ENCODE measurements at regions not wholly inside any gene's neighbourhood (a gene's known extent, or its start where the extent isn't known, plus 50 kb on each side); places are given as distances from the start of the nearest gene placed in this dataset.

- no peak for DNase-seq
Measured at GRCh38 chr4:32199639-32200038, 1479.5 kb downstream of the PCDH7 start.

GRCh38 chr4:32203340-32203739, 1483.2 kb downstream of the PCDH7 start:
- no peak for DNase-seq

- no peak for DNase-seq
Measured at GRCh38 chr4:32206756-32207155, 1486.6 kb downstream of the PCDH7 start.

GRCh38 chr4:32207456-32207855, 1487.3 kb downstream of the PCDH7 start:
- no peak for DNase-seq

GRCh38 chr4:32215277-32215676, 1495.1 kb downstream of the PCDH7 start:
- DNase-seq, result no peak

GRCh38 chr4:32216502-32216901, 1496.3 kb downstream of the PCDH7 start:
- no peak for DNase-seq

GRCh38 chr4:32219306-32220075, 1499.3 kb downstream of the PCDH7 start:
- no peak for DNase-seq

GRCh38 chr4:32226204-32226603, 1506.0 kb downstream of the PCDH7 start:
- no peak for DNase-seq

GRCh38 chr4:32226733-32227132, 1506.6 kb downstream of the PCDH7 start:
- DNase-seq, result no peak

GRCh38 chr4:32243926-32244325, 1523.8 kb downstream of the PCDH7 start:
- no peak for DNase-seq

- DNase-seq, result no peak
Measured at GRCh38 chr4:32249040-32249439, 1528.9 kb downstream of the PCDH7 start.

GRCh38 chr4:32251126-32251525, 1531.0 kb downstream of the PCDH7 start:
- no peak for DNase-seq

GRCh38 chr4:32251926-32252325, 1531.8 kb downstream of the PCDH7 start:
- DNase-seq, result no peak

GRCh38 chr4:32254216-32254615, 1534.0 kb downstream of the PCDH7 start:
- no peak for DNase-seq

- DNase-seq, result no peak
Measured at GRCh38 chr4:32258986-32259385, 1538.8 kb downstream of the PCDH7 start.

GRCh38 chr4:32261196-32261595, 1541.0 kb downstream of the PCDH7 start:
- DNase-seq, result no peak

- DNase-seq, result no peak
Measured at GRCh38 chr4:32268863-32269262, 1548.7 kb downstream of the PCDH7 start.

- DNase-seq, result no peak
Measured at GRCh38 chr4:32290102-32290501, 1569.9 kb downstream of the PCDH7 start.

GRCh38 chr4:32318926-32319325, 1598.8 kb downstream of the PCDH7 start:
- DNase-seq, result no peak

- DNase-seq, result no peak
Measured at GRCh38 chr4:32321421-32321820, 1601.3 kb downstream of the PCDH7 start.

GRCh38 chr4:32334759-32335158, 1614.6 kb downstream of the PCDH7 start:
- no peak for DNase-seq

GRCh38 chr4:32337403-32337802, 1617.2 kb downstream of the PCDH7 start:
- DNase-seq, result no peak

GRCh38 chr4:32340591-32340990, 1620.4 kb downstream of the PCDH7 start:
- no peak for DNase-seq

GRCh38 chr4:32341342-32341741, 1621.2 kb downstream of the PCDH7 start:
- no peak for DNase-seq

- no peak for DNase-seq
Measured at GRCh38 chr4:32342054-32342453, 1621.9 kb downstream of the PCDH7 start.
